Effector memory CD8-positive, alpha-beta T cell (primary cell): ENCODE measurements at regions not wholly inside any gene's neighbourhood (a gene's known extent, or its start where the extent isn't known, plus 50 kb on each side); places are given as distances from the start of the nearest gene placed in this dataset.

Experiments used
- ATAC-seq: fragments of 150-1000 bp; cut with Tn5 transposase; replicated peaks from 2 replicates; pipeline ENCODE4 v1.10.0; 2021; ENCODE audit warnings: mild to moderate bottlenecking, moderate library complexity
- DNase-seq, 3 experiments: peaks; one replicate each; pipeline ENCODE4 v3.0.0; 2021
- H3K27ac Mint-ChIP-seq, 2 donors: one replicate each; pipeline ENCODE4 v1.8.0; 2022; ENCODE audit warnings: mild to moderate bottlenecking in 2 of 2, mixed read lengths in 2 of 2, moderate library complexity in 2 of 2
- H3K27me3 Mint-ChIP-seq, 2 donors: one replicate each; pipeline ENCODE4 v1.8.0; 2022; ENCODE audit warnings: mixed read lengths in 2 of 2
- H3K36me3 Mint-ChIP-seq: one replicate; pipeline ENCODE4 v1.8.0; 2022; ENCODE audit warnings: mild to moderate bottlenecking, moderate library complexity, mixed read lengths; ENCODE audit not compliant: insufficient read depth
- H3K4me1 Mint-ChIP-seq, 2 donors: one replicate each; pipeline ENCODE4 v1.8.0; 2022; ENCODE audit warnings: low read depth in 2 of 2, mixed read lengths in 2 of 2
- H3K4me3 Mint-ChIP-seq, 2 donors: one replicate each; pipeline ENCODE4 v1.8.0; 2022; ENCODE audit warnings: mild to moderate bottlenecking in 2 of 2, mixed read lengths in 2 of 2, moderate library complexity in 2 of 2
- H3K9me3 Mint-ChIP-seq, 2 donors: one replicate each; pipeline ENCODE4 v1.8.0; 2022; ENCODE audit warnings: mixed read lengths in 2 of 2

DNA sequence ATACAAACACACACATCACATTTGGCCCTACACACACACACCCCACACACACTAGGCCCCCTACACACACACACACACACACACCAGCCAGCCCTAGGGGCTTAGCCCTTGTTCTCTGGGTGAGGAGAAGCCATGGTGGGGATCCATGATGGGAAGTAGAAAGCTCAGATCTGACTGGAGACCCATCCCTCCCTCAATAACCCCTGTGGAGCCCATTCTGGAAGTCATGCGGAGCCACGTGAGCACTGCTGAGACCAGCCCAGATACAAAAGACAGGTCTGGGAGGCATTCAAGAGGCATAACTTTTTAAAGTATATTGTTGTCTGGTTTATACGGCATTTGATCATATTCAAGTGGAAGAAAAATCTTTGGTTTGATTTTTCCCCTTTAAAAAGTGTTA lies 448.5 kb downstream of the SOX6 start:
- Mint-ChIP-seq H3K36me3 (no peaks in the 10 kb centered on the region), H3K4me3 (no peak overlapping the region), H3K9me3 (no peaks in the 10 kb centered on the region), H3K4me1 (no peaks in the 10 kb centered on the region), H3K27ac (no peak overlapping the region), H3K27me3 (no peaks in the 10 kb centered on the region)
- no peak for DNase-seq
- no peak for ATAC-seq

- Mint-ChIP-seq H3K4me1 (no peaks in the 10 kb centered on the region), H3K27me3 (no peaks in the 10 kb centered on the region), H3K9me3 (peaks cover 0 to 2% of the 10 kb centered on the region in 2 donors), H3K27ac (no peak overlapping the region), H3K4me3 (no peak overlapping the region), H3K36me3 (no peaks in the 10 kb centered on the region)
- DNase-seq = no peak
- no peak for ATAC-seq
Observed at GRCh38 chr11:15909937-15910598, 446.3 kb downstream of the SOX6 start.

- Mint-ChIP-seq H3K36me3 (no peaks in the 10 kb centered on the region), H3K4me3 (no peak overlapping the region), H3K27me3 (no peaks in the 10 kb centered on the region), H3K27ac (no peak overlapping the region), H3K9me3 (peaks cover 2 to 4% of the 10 kb centered on the region in 2 donors), H3K4me1 (no peaks in the 10 kb centered on the region)
- ATAC-seq (no peak), DNase-seq (no peak)
Observed at GRCh38 chr11:15910761-15911160, 445.6 kb downstream of the SOX6 start.

DNA sequence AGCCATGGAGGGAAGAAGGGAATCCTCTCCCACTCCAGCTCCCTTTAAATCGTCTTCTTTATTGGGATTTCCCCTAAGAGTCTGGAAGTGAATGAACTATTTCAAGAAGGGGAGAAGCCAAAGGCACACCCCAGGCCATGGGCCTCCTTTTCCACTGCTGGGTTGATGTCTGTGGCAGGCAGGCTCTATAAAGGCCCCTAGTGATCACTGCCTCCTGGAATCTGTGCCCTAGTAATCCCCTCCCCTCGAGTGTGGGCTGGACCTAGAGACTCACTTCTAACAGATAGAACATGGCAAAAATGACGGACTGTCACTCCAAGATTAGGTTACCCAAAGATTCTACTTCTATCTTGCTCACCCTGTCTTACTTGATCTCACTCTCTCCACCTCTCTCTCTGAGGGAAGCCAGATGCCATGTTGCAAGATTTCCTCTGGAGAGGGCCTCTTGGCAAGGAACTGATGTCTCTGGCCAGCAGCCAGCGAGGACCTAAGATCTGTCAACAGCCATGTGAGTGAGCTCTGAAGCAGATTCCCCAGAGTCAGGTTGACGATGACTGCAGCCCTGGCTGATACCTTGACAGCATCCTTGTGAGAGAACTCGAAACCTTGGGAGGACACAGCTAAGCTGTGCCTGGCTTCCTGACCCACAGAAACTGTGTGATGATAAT lies 444.8 kb downstream of the SOX6 start:
- H3K27ac Mint-ChIP-seq = no peak overlapping the region
- ATAC-seq (no peak), DNase-seq (no peak)
- H3K4me1 Mint-ChIP-seq = no peaks in the 10 kb centered on the region
- H3K4me3 Mint-ChIP-seq = no peak overlapping the region
- no peaks in the 10 kb centered on the region for H3K27me3 Mint-ChIP-seq
- peaks cover 2 to 8% of the 10 kb centered on the region in 2 donors for H3K9me3 Mint-ChIP-seq
- no peaks in the 10 kb centered on the region for H3K36me3 Mint-ChIP-seq

DNA sequence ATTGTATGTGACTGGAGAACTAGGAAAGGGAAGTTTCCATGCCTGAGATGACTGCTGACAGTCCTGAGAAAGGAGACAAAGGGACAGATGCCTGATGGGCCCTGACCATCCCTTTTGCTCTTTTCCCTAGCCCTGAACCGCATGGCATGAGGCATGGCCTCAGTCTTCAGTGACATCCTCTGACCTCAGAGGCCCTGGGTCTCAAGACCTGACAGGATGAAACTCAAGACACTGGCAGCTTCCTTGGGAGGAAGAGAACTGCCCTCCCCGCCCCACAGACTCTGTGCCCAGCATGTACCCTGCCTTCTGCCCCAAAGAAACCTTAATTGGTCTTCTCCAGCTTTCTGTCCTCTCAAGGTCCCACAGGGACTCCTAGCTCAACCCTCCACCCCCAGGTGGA lies 444.1 kb downstream of the SOX6 start:
- DNase-seq = no peak
- H3K27me3 Mint-ChIP-seq = no peaks in the 10 kb centered on the region
- no peaks in the 10 kb centered on the region for H3K4me1 Mint-ChIP-seq
- no peak overlapping the region for H3K4me3 Mint-ChIP-seq
- peaks cover 2 to 8% of the 10 kb centered on the region in 2 donors for H3K9me3 Mint-ChIP-seq
- no peak overlapping the region for H3K27ac Mint-ChIP-seq
- no peak for ATAC-seq
- H3K36me3 Mint-ChIP-seq = no peaks in the 10 kb centered on the region

- Mint-ChIP-seq H3K9me3 (peaks cover 2 to 8% of the 10 kb centered on the region in 2 donors), H3K27ac (no peak overlapping the region), H3K27me3 (no peaks in the 10 kb centered on the region), H3K4me1 (no peaks in the 10 kb centered on the region), H3K4me3 (no peak overlapping the region), H3K36me3 (no peaks in the 10 kb centered on the region)
- ATAC-seq (no peak), DNase-seq (no peak)
Observed at GRCh38 chr11:15912825-15913224, 443.5 kb downstream of the SOX6 start.

DNA sequence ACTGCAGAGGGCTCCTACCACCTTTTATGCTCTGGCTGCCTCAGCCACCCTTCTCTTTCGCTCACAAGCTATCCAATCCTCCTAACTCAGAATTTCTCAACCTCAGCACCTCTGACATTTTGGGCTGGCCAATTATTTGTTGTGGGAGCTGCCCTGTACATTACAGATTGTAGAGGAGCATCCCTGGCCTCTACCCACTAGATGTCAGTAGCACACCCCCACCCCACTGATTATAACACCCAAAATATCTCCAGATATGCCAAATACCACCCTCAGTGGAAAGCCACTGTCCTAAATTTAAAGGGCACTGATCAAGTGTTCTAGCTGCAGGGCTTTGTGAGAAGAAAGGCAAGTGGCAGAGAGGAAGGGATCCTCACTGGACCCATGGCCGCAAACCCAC lies 443.1 kb downstream of the SOX6 start:
- no peak overlapping the region for H3K27ac Mint-ChIP-seq
- no peaks in the 10 kb centered on the region for H3K36me3 Mint-ChIP-seq
- DNase-seq = no peak
- H3K4me3 Mint-ChIP-seq = no peak overlapping the region
- no peak for ATAC-seq
- no peaks in the 10 kb centered on the region for H3K27me3 Mint-ChIP-seq
- peaks cover 2 to 13% of the 10 kb centered on the region in 2 donors for H3K9me3 Mint-ChIP-seq
- H3K4me1 Mint-ChIP-seq = no peaks in the 10 kb centered on the region
